ENCODE measurements at regions not wholly inside any gene's neighbourhood (a gene's known extent, or its start where the extent isn't known, plus 50 kb on each side); places are given as distances from the start of the nearest gene placed in this dataset.

- ChIA-PET POLR2A (no interaction called here), CTCF (no interaction called here)
- dilution Hi-C loops (cut with MboI; ENCODE audit: extremely low pct_ligation_motif_present, low sequenced_read_pairs) (no loop called here), intact Hi-C loops (cut with micrococcal nuclease) (no loop called here)
- no peaks in the 10 kb centered on the region for H3K9me1 ChIP-seq (replicated peaks; ENCODE audit: control insufficient read depth, extremely low read depth, insufficient read depth, low read length)
- no peaks in the 10 kb centered on the region for H3K36me3 ChIP-seq (ENCODE audit: control insufficient read depth in 2 of 2, extremely low read depth in 1 of 2, insufficient read depth in 2 of 2, low read length in 2 of 2)
- no peak overlapping the region for H2AFZ ChIP-seq (ENCODE audit: low read depth, low read length)
- no peaks in the 10 kb centered on the region for H4K20me1 ChIP-seq (replicated peaks; ENCODE audit: control insufficient read depth, extremely low read depth, insufficient read depth, low read length)
- TF ChIP-seq JUN (IDR thresholded peaks at IDR 0.05; ENCODE audit: borderline replicate concordance, insufficient read depth, insufficient read length, low read depth) (no peak), POLR2AphosphoS5 (IDR thresholded peaks at IDR 0.05; ENCODE audit: insufficient read depth, low read depth, low read length) (no peak), MAX (IDR thresholded peaks at IDR 0.05; ENCODE audit: insufficient read depth, insufficient read length) (no peak), FOS (IDR thresholded peaks at IDR 0.05; ENCODE audit: borderline replicate concordance, insufficient read depth, low read length) (no peak), CTCF (IDR thresholded peaks at IDR 0.05; ENCODE audit: extremely low read depth in 1 of 2, insufficient read depth in 1 of 2, low read depth in 1 of 2, low read length in 2 of 2) (no peak), EZH2 (IDR thresholded peaks at IDR 0.05; ENCODE audit: borderline replicate concordance, low read depth, low read length, severe bottlenecking) (no peak), GATA2 (IDR thresholded peaks at IDR 0.05; ENCODE audit: insufficient read depth, insufficient read length, low read depth, low read length) (no peak), MYC (IDR thresholded peaks at IDR 0.05; ENCODE audit: low read depth, low read length) (no peak), POLR2A (IDR thresholded peaks at IDR 0.05; ENCODE audit: low read depth, low read length) (no peak)
- H3K27ac ChIP-seq (ENCODE audit: insufficient read depth, low read depth, low read length): no peak overlapping the region
- no peak overlapping the region for H3K4me3 ChIP-seq (replicated peaks in 1 of 3; ENCODE audit: insufficient read depth in 1 of 3, low read depth in 1 of 3, low read length in 3 of 3)
- no peak overlapping the region for H3K9ac ChIP-seq (replicated peaks; ENCODE audit: extremely low read depth, insufficient read depth, low read length)
- DNase-seq (ENCODE audit: low read depth, low spot score) (no peak), FAIRE-seq (no peak)
- no peaks in the 10 kb centered on the region for H3K4me1 ChIP-seq (ENCODE audit: control insufficient read depth, extremely low read depth, insufficient read depth, low read length)
- H3K9me3 ChIP-seq (replicated peaks; ENCODE audit: control insufficient read depth, insufficient read depth, low read length): no peaks in the 10 kb centered on the region
- no peaks in the 10 kb centered on the region for H3K79me2 ChIP-seq (ENCODE audit: control insufficient read depth, insufficient read depth, low read length)
- no TSS peak for BruUV-seq (replicated peaks)
- H3K27me3 ChIP-seq (ENCODE audit: control insufficient read depth in 2 of 2, insufficient read depth in 2 of 2, low read length in 2 of 2): no peaks in the 10 kb centered on the region
- H3K4me2 ChIP-seq (ENCODE audit: insufficient read depth, low read length): no peak overlapping the region
Measured at GRCh38 chr6:65922049-65922448, 215.0 kb upstream of the EYS start.

Data from endothelial cell of umbilical vein (primary cell).